ENCODE measurements at regions not wholly inside any gene's neighbourhood (a gene's known extent, or its start where the extent isn't known, plus 50 kb on each side); places are given as distances from the start of the nearest gene placed in this dataset.

DNA sequence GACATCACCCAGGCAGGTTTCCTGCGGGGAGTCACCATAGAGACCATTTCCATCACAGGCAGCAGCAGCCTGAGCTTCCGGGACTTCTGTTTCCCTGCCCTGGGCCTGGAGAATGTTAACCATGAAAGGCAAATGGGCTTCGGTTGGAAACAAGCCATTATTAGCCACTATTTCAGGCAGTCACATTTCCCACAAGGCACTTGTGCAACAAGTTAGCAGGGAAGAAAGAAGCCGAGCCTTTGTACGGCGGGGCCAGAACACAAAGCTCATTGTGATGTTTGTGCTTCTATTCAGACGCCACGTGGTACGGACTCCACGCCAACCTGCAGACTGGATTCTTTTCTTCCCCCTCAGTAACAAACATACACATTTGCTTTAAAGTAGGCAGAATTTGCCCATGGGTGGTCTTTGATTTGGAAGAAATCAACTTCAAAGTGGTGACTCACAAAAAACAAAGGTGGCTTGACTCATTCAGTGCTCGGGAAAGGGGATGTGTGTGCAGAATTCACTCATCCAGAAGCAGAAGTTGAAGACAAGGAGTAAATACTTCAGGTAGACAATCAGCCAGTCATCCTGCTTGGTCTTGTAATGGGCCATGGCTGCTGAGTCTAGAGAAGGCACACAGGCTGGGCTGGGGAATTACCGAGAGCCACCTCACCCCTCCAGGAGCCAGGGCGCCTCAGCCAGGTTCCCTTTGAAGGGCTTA is 154.2 kb upstream of the PRMT8 start:
- Mint-ChIP-seq H3K36me3 (no peaks in the 10 kb centered on the region), H3K27ac (no peak overlapping the region), H3K9me3 (no peaks in the 10 kb centered on the region)
- ATAC-seq, result peak in 1 of 2 donors; percentile 24
- no peak for DNase-seq (ENCODE audit: low spot score in 2 of 2)

DNA sequence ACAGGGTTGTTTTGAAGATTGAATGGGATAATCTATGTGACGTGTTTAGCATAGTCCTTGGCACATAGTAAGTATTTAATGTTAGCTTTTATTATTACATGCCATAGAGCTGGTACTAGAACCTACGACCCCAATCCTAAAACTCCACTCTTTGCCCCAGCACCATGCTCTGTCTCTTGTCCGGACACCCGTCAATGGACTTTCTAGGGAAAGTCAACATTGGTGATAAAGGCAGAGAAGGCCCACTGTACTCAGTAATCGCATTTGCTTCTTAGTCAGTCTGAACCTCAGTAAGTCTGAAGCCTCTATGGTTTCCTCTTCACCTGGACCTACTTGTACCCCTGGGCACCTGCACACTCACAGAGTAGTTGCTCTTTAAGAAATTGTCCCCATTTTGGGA is 153.1 kb upstream of the PRMT8 start:
- DNase-seq (ENCODE audit: low spot score in 2 of 2) (no peak), ATAC-seq (no peak)
- Mint-ChIP-seq H3K27ac (no peak overlapping the region), H3K36me3 (no peaks in the 10 kb centered on the region), H3K9me3 (no peaks in the 10 kb centered on the region)

DNA sequence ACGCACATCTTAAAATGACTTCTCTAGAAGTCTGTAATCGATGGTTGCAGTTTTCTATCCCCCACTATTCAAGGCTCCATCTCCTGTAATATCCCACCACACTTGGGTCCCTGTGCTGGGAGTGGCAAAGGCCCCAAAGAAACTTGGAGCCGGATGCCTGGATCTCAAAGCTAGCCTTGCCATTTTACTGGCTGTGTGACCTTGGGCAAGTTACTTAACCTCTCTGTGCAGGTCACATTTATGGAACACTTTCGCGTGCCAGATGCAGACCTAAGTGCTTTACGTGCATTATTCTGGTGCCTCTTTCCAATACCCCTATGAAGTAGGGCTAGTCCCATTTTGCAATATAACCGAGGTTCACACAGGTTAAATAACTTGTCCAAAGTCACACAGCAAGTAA is 151.8 kb upstream of the PRMT8 start:
- no peak for DNase-seq (ENCODE audit: low spot score in 2 of 2)
- no peaks in the 10 kb centered on the region for H3K9me3 Mint-ChIP-seq
- no peak for ATAC-seq
- H3K36me3 Mint-ChIP-seq, result no peaks in the 10 kb centered on the region
- no peak overlapping the region for H3K27ac Mint-ChIP-seq

DNA sequence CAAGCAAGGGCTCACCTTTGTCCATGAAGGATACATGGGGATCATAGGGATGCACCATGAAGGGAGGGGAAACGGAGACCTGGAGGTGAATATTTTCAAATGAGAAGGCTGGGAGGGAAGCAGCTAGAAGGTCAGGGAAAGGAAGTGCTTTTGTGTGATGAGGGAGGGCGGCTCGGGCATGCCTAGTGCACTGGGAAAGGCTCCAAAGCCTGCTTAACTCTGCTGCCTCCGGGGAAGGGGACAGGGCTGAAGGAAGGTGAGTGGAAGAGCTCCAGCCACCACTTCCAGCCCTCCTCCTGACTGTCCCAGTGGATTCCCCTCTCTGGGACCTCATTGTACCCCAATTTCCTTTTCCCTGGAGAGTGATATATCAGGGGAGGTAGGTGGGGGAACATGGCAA is 149.4 kb upstream of the PRMT8 start:
- H3K27ac Mint-ChIP-seq, result no peak overlapping the region
- no peaks in the 10 kb centered on the region for H3K36me3 Mint-ChIP-seq
- DNase-seq (ENCODE audit: low spot score in 2 of 2), result no peak
- H3K9me3 Mint-ChIP-seq, result no peaks in the 10 kb centered on the region
- no peak for ATAC-seq

DNA sequence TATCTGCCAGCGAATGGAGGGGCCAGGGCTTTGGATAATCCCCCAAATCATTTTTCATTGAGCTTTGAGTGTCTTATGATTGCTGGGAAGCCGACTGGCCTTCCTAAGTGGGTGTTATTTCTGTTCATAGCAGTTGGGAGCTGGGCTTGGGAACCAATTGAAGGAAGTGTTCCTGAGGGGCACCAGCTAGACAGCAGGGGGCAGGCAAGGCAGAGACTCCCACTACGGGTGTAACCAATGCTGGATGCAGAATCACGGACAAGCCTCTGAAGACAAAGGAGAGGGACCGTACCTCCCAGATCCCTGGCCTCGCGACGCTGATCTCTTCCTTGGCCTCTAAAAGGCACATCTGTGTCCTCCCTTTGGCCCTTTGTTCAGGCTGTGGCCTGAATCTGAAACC is 149.0 kb upstream of the PRMT8 start:
- no peak for DNase-seq (ENCODE audit: low spot score in 2 of 2)
- ATAC-seq, result no peak
- Mint-ChIP-seq H3K9me3 (no peaks in the 10 kb centered on the region), H3K27ac (peak overlapping the region in 1 of 2 donors; percentile 22), H3K36me3 (no peaks in the 10 kb centered on the region)

DNA sequence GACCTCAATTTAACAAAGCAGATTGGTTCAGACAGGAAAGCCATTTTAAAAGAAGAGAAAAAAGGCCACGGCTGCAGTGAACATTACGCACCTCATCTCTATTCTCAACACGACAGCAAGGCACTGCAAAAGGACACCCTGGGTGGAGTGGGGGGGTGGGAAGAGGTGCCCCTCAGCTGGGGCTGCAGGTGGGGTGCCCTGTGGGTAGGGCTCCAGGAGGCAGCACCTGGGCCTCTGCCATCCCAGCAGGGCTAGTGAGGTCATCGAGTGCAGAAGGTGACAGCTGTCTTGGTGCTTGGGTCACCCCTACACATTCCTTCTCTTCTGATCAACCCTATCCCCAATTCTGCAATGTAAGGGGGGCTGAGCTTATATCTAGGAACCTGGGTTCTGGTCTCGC is 142.9 kb upstream of the PRMT8 start:
- H3K36me3 Mint-ChIP-seq, result no peaks in the 10 kb centered on the region
- ATAC-seq (no peak), DNase-seq (ENCODE audit: low spot score in 2 of 2) (no peak)
- no peaks in the 10 kb centered on the region for H3K9me3 Mint-ChIP-seq
- no peak overlapping the region for H3K27ac Mint-ChIP-seq

DNA sequence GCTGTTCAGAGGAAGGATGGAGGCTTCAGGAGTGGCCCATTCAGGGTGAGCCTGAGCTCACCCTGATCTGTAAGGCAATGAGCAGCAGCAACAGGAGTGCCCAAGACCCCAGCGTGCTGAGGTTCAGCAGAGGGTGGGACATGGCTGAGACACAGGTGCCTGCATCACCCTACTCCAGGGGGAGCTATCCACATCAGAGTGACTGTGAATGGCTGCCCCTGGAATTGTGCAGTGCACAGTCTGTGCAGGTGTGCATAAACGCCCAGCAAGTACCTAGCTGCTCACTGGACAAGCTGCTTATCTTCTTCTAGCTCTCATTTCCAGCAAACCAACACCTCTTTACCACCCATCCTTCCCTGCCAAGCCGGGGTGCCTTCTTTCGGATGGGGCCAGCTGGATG is 140.6 kb upstream of the PRMT8 start:
- ATAC-seq, result no peak
- no peak overlapping the region for H3K27ac Mint-ChIP-seq
- no peak for DNase-seq (ENCODE audit: low spot score in 2 of 2)
- H3K9me3 Mint-ChIP-seq, result no peaks in the 10 kb centered on the region
- no peaks in the 10 kb centered on the region for H3K36me3 Mint-ChIP-seq

DNA sequence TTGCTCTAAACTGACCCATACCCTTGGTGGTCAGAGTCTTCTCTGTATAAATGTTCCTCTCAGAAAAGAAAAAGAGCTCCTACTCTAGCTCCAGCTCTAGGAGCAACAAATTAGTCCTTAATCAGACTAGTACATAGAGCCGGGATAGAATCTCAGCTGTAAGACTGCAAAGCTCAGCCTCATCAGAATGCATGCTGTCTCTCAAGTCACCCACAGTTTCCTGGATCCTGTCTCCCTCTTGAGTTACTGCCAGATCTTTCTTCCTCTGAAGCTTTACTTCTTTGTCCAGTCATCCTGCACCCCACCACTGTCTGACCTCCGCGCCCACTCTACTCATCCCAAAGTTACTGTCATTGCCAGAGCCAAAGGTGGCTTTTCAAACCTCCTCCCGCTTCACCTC is 139.3 kb upstream of the PRMT8 start:
- Mint-ChIP-seq H3K9me3 (no peaks in the 10 kb centered on the region), H3K27ac (no peak overlapping the region), H3K36me3 (no peaks in the 10 kb centered on the region)
- DNase-seq (ENCODE audit: low spot score in 2 of 2), result no peak
- ATAC-seq, result no peak

DNA sequence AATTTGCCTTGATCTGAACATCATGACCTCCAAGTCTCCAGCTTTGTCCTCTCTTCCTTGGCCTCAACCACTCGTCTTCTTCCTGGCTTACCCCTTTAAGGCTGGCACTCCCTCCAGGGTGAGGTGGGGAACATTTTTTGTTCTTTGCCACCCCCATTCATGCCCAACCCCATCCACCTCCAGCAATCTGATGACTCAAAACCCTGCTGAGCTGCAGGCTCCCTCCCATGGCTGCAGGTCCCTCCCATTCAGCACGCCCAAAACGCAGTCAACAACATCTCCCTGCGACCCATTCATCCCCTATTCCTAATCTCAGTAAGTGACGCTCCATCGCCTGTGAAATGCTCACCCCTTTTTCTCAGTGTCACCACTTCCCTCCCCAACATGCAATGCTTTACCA is 138.8 kb upstream of the PRMT8 start:
- no peak for ATAC-seq
- Mint-ChIP-seq H3K36me3 (no peaks in the 10 kb centered on the region), H3K27ac (no peak overlapping the region), H3K9me3 (no peaks in the 10 kb centered on the region)
- no peak for DNase-seq (ENCODE audit: low spot score in 2 of 2)

DNA sequence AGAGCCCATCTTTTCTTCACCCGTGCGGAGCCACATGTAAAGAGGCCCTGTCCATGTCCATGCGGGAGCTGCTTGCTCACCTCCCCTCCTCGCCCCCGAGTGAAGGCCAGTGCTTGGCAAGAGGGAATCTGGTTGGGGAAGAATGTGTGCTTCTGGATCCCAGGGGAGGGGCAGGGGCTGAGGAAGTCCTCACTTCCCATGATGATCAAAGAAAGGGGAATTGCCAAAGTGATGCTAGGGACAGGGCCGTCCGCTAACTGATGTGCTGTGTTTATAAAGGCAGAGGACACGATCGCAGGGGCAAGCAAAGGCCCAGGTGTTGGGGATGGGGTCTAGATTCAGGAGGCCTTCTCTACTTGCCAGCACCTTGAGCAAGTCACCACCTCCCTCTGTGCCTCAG is 137.4 kb upstream of the PRMT8 start:
- H3K36me3 Mint-ChIP-seq, result no peaks in the 10 kb centered on the region
- DNase-seq (ENCODE audit: low spot score in 2 of 2) (no peak), ATAC-seq (no peak)
- H3K9me3 Mint-ChIP-seq, result no peaks in the 10 kb centered on the region
- no peak overlapping the region for H3K27ac Mint-ChIP-seq

DNA sequence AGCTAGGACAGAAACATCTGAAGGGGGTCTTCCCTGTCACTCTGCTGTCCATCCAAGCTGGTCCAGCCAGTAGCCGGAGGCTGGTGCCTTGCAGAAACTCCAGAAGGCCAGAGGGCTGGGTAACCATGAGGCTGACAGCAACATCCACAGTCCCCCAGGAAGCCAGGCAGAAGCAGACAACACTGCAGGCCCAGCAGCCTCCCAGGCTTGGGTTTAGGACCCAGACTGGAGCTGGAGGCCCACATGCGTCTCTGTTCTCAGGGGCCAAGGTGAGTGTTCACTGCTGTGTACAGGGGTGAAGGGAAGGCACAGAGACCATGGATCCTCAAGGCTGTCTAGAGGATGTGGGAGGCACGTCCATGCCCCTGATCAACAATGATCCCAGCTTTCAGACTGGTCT is 136.4 kb upstream of the PRMT8 start:
- DNase-seq (ENCODE audit: low spot score in 2 of 2), result no peak
- H3K36me3 Mint-ChIP-seq, result no peaks in the 10 kb centered on the region
- H3K27ac Mint-ChIP-seq, result no peak overlapping the region
- ATAC-seq, result no peak
- no peaks in the 10 kb centered on the region for H3K9me3 Mint-ChIP-seq

DNA sequence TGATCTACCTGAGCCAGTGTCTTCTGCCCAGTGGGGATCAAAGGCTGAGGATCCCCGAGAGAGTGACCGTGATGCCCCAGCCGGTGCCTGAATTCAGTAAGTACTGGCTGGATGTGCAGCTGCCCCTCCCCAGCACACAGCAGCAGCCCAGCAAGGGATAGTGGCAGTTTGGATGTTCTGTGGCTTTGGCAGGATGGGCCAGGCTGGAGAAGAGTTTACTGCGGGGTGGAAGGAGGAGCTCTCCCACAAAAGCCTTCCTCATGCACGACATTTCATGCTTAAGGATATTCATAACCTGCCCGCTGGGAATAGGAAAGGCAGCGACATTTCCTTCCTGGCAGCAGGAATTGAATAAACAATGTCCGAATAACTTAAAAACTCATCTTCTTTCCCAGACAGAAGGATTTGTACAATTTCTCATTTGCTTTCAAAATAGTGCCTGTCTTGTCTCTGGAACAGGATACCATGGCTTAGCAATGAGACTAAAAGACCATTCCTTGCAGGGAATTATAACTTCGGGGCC is 135.6 kb upstream of the PRMT8 start:
- no peaks in the 10 kb centered on the region for H3K36me3 Mint-ChIP-seq
- H3K9me3 Mint-ChIP-seq, result no peaks in the 10 kb centered on the region
- ATAC-seq, result no peak
- DNase-seq (ENCODE audit: low spot score in 2 of 2), result no peak
- no peak overlapping the region for H3K27ac Mint-ChIP-seq

DNA sequence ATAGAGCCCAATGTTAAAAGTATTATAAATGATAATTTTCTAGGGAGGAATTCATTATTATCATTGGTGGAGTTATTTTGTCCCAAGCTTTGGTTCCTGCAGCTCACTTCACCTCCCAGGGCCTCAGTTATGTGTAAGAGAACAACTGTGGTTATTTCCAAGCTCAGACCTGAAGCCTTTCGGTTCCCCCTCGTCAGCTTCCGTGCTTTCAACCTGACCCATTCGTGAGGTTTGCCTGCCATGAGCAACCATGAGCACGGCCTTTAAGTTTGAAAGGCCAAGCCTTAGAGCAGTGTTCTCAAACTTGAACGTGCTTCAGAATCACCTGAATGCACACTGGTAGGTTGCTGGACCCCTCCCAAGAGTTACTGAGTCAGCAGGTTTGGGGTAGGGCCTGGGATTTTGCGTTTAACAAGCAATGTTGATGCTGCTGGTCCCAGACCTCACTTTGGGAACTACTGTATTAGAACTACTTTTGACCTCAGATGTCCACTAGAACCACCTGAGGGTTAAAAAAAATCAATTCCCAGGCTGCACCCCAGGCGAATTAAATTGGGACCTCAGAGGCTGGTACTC is 133.0 kb upstream of the PRMT8 start:
- Mint-ChIP-seq H3K27ac (no peak overlapping the region), H3K9me3 (no peaks in the 10 kb centered on the region), H3K36me3 (no peaks in the 10 kb centered on the region)
- ATAC-seq, result no peak
- no peak for DNase-seq (ENCODE audit: low spot score in 2 of 2)

DNA sequence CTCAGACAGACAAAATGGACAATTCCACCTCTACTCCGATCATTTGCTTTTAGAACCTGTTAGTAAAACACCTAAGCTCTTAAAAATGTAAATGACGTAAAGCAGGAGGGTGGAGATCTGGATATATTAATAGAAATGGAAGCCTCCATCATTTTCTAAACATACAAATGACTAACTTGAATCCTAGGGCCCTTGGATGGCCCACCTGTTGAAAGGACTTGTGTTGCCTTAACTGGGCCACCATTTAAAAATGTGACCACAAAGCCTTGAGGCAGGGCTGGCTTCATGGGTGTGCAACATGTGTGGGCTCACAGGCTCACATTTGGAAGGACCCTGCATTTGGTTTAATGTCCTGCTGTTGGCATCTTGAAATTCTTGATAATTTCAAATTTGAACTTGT is 131.5 kb upstream of the PRMT8 start:
- DNase-seq (ENCODE audit: low spot score in 2 of 2) (no peak), ATAC-seq (no peak)
- no peaks in the 10 kb centered on the region for H3K9me3 Mint-ChIP-seq
- no peaks in the 10 kb centered on the region for H3K36me3 Mint-ChIP-seq
- no peak overlapping the region for H3K27ac Mint-ChIP-seq

DNA sequence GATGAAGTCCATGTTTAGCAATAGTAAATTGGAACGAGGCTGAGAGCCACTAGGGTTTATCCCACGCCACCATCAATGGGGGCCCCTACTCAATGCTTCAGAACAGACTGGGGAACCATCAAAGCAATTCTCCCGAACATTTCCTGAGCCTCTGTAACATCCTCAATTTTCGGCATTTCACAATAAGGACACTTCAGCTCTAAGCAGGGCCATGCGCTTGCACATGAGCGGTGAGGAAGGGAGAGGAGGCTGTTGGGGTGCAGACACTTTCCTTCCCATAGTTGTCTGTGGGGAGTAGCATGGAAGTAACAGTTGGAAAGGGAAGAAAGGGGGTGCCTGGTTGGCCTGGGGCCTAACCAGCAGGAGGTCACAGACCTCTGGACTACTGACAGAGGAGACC is 129.9 kb upstream of the PRMT8 start:
- H3K9me3 Mint-ChIP-seq, result no peaks in the 10 kb centered on the region
- ATAC-seq, result no peak
- no peaks in the 10 kb centered on the region for H3K36me3 Mint-ChIP-seq
- DNase-seq (ENCODE audit: low spot score in 2 of 2), result no peak
- H3K27ac Mint-ChIP-seq, result no peak overlapping the region

DNA sequence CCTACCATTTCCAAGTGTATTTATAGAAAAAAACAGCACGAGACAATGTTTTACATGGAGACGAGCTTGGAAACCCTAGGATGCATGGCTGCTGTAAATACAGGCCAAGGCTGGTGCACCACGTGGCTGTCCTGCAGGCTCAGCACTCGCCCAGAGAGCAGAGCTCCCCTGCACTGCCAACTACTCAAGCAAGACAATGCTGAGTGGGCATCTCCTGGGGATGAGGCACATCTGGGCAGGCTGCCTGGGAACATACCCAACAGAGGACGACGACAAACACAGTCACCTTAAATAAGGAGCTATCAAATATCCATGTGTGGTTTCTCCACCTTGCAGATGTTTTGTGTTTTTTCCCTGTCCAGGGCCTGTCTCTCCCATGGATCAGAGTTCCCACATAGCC is 128.3 kb upstream of the PRMT8 start:
- no peak for DNase-seq (ENCODE audit: low spot score in 2 of 2)
- no peaks in the 10 kb centered on the region for H3K36me3 Mint-ChIP-seq
- H3K9me3 Mint-ChIP-seq, result no peaks in the 10 kb centered on the region
- ATAC-seq, result no peak
- no peak overlapping the region for H3K27ac Mint-ChIP-seq

DNA sequence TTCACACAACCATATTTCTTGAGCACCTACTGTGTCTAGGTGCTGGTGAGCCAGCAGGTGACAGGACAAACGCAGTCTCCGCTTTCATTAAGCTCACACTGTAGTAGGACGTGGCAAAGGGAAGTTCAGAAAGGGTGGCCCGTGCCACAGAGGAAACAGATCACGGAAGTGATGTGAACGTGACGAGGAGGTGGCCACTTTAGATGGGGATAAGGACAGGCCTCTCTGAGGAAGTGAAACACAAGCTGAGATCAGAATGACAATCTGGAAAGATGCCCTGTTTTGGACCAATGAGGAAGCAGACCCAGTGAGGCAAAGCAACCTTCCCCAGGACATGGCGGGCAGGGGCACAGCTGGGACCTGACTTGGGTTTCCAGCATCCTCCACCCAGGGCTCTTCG is 127.4 kb upstream of the PRMT8 start:
- DNase-seq (ENCODE audit: low spot score in 2 of 2) (no peak), ATAC-seq (no peak)
- Mint-ChIP-seq H3K36me3 (no peaks in the 10 kb centered on the region), H3K27ac (no peak overlapping the region), H3K9me3 (no peaks in the 10 kb centered on the region)

DNA sequence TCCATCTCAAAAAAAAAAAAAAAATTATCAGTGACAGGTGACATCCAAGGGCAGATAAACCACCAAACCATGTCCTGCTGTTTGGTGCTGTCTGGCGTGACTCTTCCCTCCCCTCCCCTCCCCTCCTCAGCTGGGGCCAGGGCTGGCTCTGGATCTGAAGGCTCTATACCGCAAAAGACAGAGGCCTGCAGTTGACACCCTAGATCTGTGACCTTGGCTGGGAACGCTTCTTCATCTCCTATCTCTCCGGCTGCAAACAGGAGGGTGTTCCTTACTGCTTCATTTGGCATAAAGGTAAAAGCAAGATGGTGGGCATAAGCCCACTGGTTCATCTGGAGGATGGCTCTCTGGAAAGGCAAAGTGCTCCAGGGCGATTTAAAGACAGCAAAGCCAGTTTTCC is 126.8 kb upstream of the PRMT8 start:
- Mint-ChIP-seq H3K27ac (no peak overlapping the region), H3K36me3 (no peaks in the 10 kb centered on the region), H3K9me3 (no peaks in the 10 kb centered on the region)
- no peak for ATAC-seq
- DNase-seq (ENCODE audit: low spot score in 2 of 2), result no peak

Data from activated naive CD4-positive, alpha-beta T cell treated with anti-CD3 and anti-CD28 coated beads, Interleukin-2, amount 50 U/mL, for 72 hours (primary cell).